ENCODE measurements at regions not wholly inside any gene's neighbourhood (a gene's known extent, or its start where the extent isn't known, plus 50 kb on each side); places are given as distances from the start of the nearest gene placed in this dataset.

- Mint-ChIP-seq H3K27ac (no peak overlapping the region), H3K27me3 (no peaks in the 10 kb centered on the region), H3K4me3 (no peak overlapping the region), H3K4me1 (ENCODE audit: low read depth) (no peaks in the 10 kb centered on the region), H3K36me3 (ENCODE audit: low read depth) (no peaks in the 10 kb centered on the region), H3K9me3 (no peaks in the 10 kb centered on the region)
These were observed 357.7 kb downstream of the OTOL1 start for GRCh38 chr3:161854232-161854771.

- no peaks in the 10 kb centered on the region for H3K4me1 Mint-ChIP-seq (ENCODE audit: low read depth)
- H3K27ac Mint-ChIP-seq = no peak overlapping the region
- H3K4me3 Mint-ChIP-seq = no peak overlapping the region
- H3K36me3 Mint-ChIP-seq (ENCODE audit: low read depth) = no peaks in the 10 kb centered on the region
- H3K27me3 Mint-ChIP-seq = no peaks in the 10 kb centered on the region
- no peaks in the 10 kb centered on the region for H3K9me3 Mint-ChIP-seq
These were observed 362.4 kb downstream of the OTOL1 start for GRCh38 chr3:161859057-161859456.

GRCh38 chr3:161859865-161860450 is 363.4 kb downstream of the OTOL1 start:
- no peaks in the 10 kb centered on the region for H3K36me3 Mint-ChIP-seq (ENCODE audit: low read depth)
- H3K4me3 Mint-ChIP-seq = no peak overlapping the region
- H3K27me3 Mint-ChIP-seq = no peaks in the 10 kb centered on the region
- no peaks in the 10 kb centered on the region for H3K4me1 Mint-ChIP-seq (ENCODE audit: low read depth)
- no peaks in the 10 kb centered on the region for H3K9me3 Mint-ChIP-seq
- no peak overlapping the region for H3K27ac Mint-ChIP-seq

- Mint-ChIP-seq H3K9me3 (no peaks in the 10 kb centered on the region), H3K36me3 (ENCODE audit: low read depth) (no peaks in the 10 kb centered on the region), H3K27ac (no peak overlapping the region), H3K4me1 (ENCODE audit: low read depth) (no peaks in the 10 kb centered on the region), H3K4me3 (no peak overlapping the region), H3K27me3 (no peaks in the 10 kb centered on the region)
These were observed 367.2 kb downstream of the OTOL1 start for GRCh38 chr3:161863775-161864174.

GRCh38 chr3:161866176-161866575 is 369.6 kb downstream of the OTOL1 start:
- H3K4me3 Mint-ChIP-seq = no peak overlapping the region
- H3K36me3 Mint-ChIP-seq (ENCODE audit: low read depth) = no peaks in the 10 kb centered on the region
- no peaks in the 10 kb centered on the region for H3K4me1 Mint-ChIP-seq (ENCODE audit: low read depth)
- H3K27ac Mint-ChIP-seq = no peak overlapping the region
- H3K27me3 Mint-ChIP-seq = no peaks in the 10 kb centered on the region
- H3K9me3 Mint-ChIP-seq = no peaks in the 10 kb centered on the region

- no peak overlapping the region for H3K27ac Mint-ChIP-seq
- H3K36me3 Mint-ChIP-seq (ENCODE audit: low read depth) = no peaks in the 10 kb centered on the region
- no peaks in the 10 kb centered on the region for H3K27me3 Mint-ChIP-seq
- no peaks in the 10 kb centered on the region for H3K4me1 Mint-ChIP-seq (ENCODE audit: low read depth)
- H3K9me3 Mint-ChIP-seq = peaks cover 23% of the 10 kb centered on the region
- no peak overlapping the region for H3K4me3 Mint-ChIP-seq
These were observed 378.9 kb downstream of the OTOL1 start for GRCh38 chr3:161875483-161875882.

- Mint-ChIP-seq H3K4me1 (ENCODE audit: low read depth) (no peaks in the 10 kb centered on the region), H3K36me3 (ENCODE audit: low read depth) (no peaks in the 10 kb centered on the region), H3K27ac (no peak overlapping the region), H3K9me3 (peaks cover 32% of the 10 kb centered on the region), H3K4me3 (no peak overlapping the region), H3K27me3 (no peaks in the 10 kb centered on the region)
These were observed 382.9 kb downstream of the OTOL1 start for GRCh38 chr3:161879470-161879869.

GRCh38 chr3:161884830-161885229 is 388.2 kb downstream of the OTOL1 start:
- no peaks in the 10 kb centered on the region for H3K27me3 Mint-ChIP-seq
- H3K4me1 Mint-ChIP-seq (ENCODE audit: low read depth) = no peaks in the 10 kb centered on the region
- H3K4me3 Mint-ChIP-seq = no peak overlapping the region
- H3K9me3 Mint-ChIP-seq = peaks cover 23% of the 10 kb centered on the region
- no peaks in the 10 kb centered on the region for H3K36me3 Mint-ChIP-seq (ENCODE audit: low read depth)
- no peak overlapping the region for H3K27ac Mint-ChIP-seq

- no peaks in the 10 kb centered on the region for H3K4me1 Mint-ChIP-seq (ENCODE audit: low read depth)
- H3K9me3 Mint-ChIP-seq = peaks cover 6% of the 10 kb centered on the region
- H3K4me3 Mint-ChIP-seq = no peak overlapping the region
- no peaks in the 10 kb centered on the region for H3K27me3 Mint-ChIP-seq
- no peak overlapping the region for H3K27ac Mint-ChIP-seq
- no peaks in the 10 kb centered on the region for H3K36me3 Mint-ChIP-seq (ENCODE audit: low read depth)
These were observed 393.6 kb downstream of the OTOL1 start for GRCh38 chr3:161890147-161890625.

GRCh38 chr3:161893972-161894371 is 397.4 kb downstream of the OTOL1 start:
- Mint-ChIP-seq H3K27me3 (no peaks in the 10 kb centered on the region), H3K4me3 (no peak overlapping the region), H3K27ac (no peak overlapping the region), H3K4me1 (ENCODE audit: low read depth) (no peaks in the 10 kb centered on the region), H3K9me3 (peaks cover 4% of the 10 kb centered on the region), H3K36me3 (ENCODE audit: low read depth) (no peaks in the 10 kb centered on the region)

- Mint-ChIP-seq H3K27me3 (no peaks in the 10 kb centered on the region), H3K9me3 (peaks cover 4% of the 10 kb centered on the region), H3K4me1 (ENCODE audit: low read depth) (no peaks in the 10 kb centered on the region), H3K4me3 (no peak overlapping the region), H3K27ac (no peak overlapping the region), H3K36me3 (ENCODE audit: low read depth) (no peaks in the 10 kb centered on the region)
These were observed 398.0 kb downstream of the OTOL1 start for GRCh38 chr3:161894657-161895056.

- no peaks in the 10 kb centered on the region for H3K9me3 Mint-ChIP-seq
- no peak overlapping the region for H3K4me3 Mint-ChIP-seq
- no peaks in the 10 kb centered on the region for H3K36me3 Mint-ChIP-seq (ENCODE audit: low read depth)
- no peaks in the 10 kb centered on the region for H3K27me3 Mint-ChIP-seq
- H3K27ac Mint-ChIP-seq = no peak overlapping the region
- H3K4me1 Mint-ChIP-seq (ENCODE audit: low read depth) = no peaks in the 10 kb centered on the region
These were observed 409.0 kb downstream of the OTOL1 start for GRCh38 chr3:161905520-161906132.

GRCh38 chr3:161913786-161914389 is 417.3 kb downstream of the OTOL1 start:
- no peaks in the 10 kb centered on the region for H3K36me3 Mint-ChIP-seq (ENCODE audit: low read depth)
- no peak overlapping the region for H3K27ac Mint-ChIP-seq
- no peaks in the 10 kb centered on the region for H3K4me1 Mint-ChIP-seq (ENCODE audit: low read depth)
- H3K27me3 Mint-ChIP-seq = no peaks in the 10 kb centered on the region
- peaks cover 14% of the 10 kb centered on the region for H3K9me3 Mint-ChIP-seq
- no peak overlapping the region for H3K4me3 Mint-ChIP-seq

- H3K27ac Mint-ChIP-seq = no peak overlapping the region
- peaks cover 14% of the 10 kb centered on the region for H3K9me3 Mint-ChIP-seq
- no peaks in the 10 kb centered on the region for H3K27me3 Mint-ChIP-seq
- H3K4me3 Mint-ChIP-seq = no peak overlapping the region
- no peaks in the 10 kb centered on the region for H3K36me3 Mint-ChIP-seq (ENCODE audit: low read depth)
- H3K4me1 Mint-ChIP-seq (ENCODE audit: low read depth) = no peaks in the 10 kb centered on the region
These were observed 418.3 kb downstream of the OTOL1 start for GRCh38 chr3:161914703-161915417.

- Mint-ChIP-seq H3K27ac (no peak overlapping the region), H3K4me3 (no peak overlapping the region), H3K9me3 (peaks cover 14% of the 10 kb centered on the region), H3K36me3 (ENCODE audit: low read depth) (no peaks in the 10 kb centered on the region), H3K4me1 (ENCODE audit: low read depth) (no peaks in the 10 kb centered on the region), H3K27me3 (no peaks in the 10 kb centered on the region)
These were observed 418.8 kb downstream of the OTOL1 start for GRCh38 chr3:161915418-161915750.
